Left lung (tissue), 4 donors: ENCODE measurements at regions not wholly inside any gene's neighbourhood (a gene's known extent, or its start where the extent isn't known, plus 50 kb on each side); places are given as distances from the start of the nearest gene placed in this dataset.

Experiments
- ATAC-seq: fragments of 200-7000 bp; cut with Tn5 transposase; one replicate; pipeline ENCODE4 v1.9.1; 2020; ENCODE audit warnings: moderate library complexity
- DNase-seq, 4 donors: peaks; one replicate each; pipeline ENCODE4 v3.0.0-alpha.2; 2013 to 2020
- H3K27ac ChIP-seq, 2 donors: fragments of 200-600 bp; sonication (generic) in 1 of 2; one replicate each; pipeline versions ENCODE4 v1.5.0 to v1.8.0; 2020 to 2021
- H3K27me3 ChIP-seq, 2 donors: fragments of 200-600 bp; sonication (generic) in 1 of 2; one replicate each; pipeline versions ENCODE4 v1.5.0 to v1.8.0; 2020 to 2021
- H3K36me3 ChIP-seq, 2 donors: fragments of 200-600 bp; sonication (generic) in 1 of 2; one replicate each; pipeline versions ENCODE4 v1.5.0 to v1.8.0; 2020 to 2021
- H3K4me1 ChIP-seq, 2 donors: fragments of 200-600 bp; one replicate each; pipeline ENCODE4 v1.8.0; 2021
- H3K4me3 ChIP-seq, 2 donors: fragments of 200-600 bp; sonication (generic) in 1 of 2; one replicate each; pipeline versions ENCODE4 v1.5.0 to v1.8.0; 2020 to 2021; ENCODE audit warnings: mild to moderate bottlenecking in 1 of 2
- H3K9me3 ChIP-seq, 2 donors: fragments of 200-600 bp; sonication (generic) in 1 of 2; one replicate each; pipeline versions ENCODE4 v1.5.0 to v1.8.0; 2020 to 2021
- CTCF ChIP-seq, 2 donors: fragments of 200-600 bp; sonication (generic) in 1 of 2; IDR thresholded peaks; one replicate each; pipeline versions ENCODE4 v1.5.0 to v1.8.0; 2021; ENCODE audit warnings: antibody characterized with exemption in 2 of 2
- intact Hi-C, 2 donors: fragments of 100-400 bp; cut with DNase I; formaldehyde crosslinking; loops; one replicate each; pipeline versions ENCODE4 v1.11.2 to v1.14.2; 2022
- donor health status: DM: no; HTN: yes; CAD: no.
- donor health status: DM: no; HTN: no; CAD: no.

DNA sequence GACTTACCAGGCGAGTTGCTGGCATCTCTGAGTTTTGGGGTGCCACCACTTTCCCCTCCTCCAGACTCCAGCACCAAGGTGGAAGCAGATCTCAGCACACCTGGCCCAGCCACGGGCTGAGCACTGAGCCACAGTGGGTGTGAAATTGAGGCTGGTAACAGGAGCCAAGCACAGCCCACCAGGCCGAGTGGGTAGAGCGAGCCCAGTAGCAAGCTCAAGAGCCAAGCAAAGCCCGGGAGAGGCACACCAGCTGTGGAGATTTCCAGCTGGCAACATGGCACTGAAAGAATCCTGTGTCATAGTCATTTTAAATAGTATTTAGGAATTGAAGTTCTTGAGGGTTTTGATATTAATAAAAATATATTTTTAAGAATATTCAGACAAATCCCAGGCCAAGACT is 596.2 kb upstream of the TMEM132C start:
- Histone ChIP-seq H3K4me1 (no peaks in the 10 kb centered on the region), H3K9me3 (no peaks in the 10 kb centered on the region), H3K27ac (no peak overlapping the region), H3K27me3 (no peaks in the 10 kb centered on the region), H3K36me3 (no peaks in the 10 kb centered on the region), H3K4me3 (no peak overlapping the region)
- intact Hi-C loops, result no loop called here
- DNase-seq, result no peak
- TF ChIP-seq CTCF (IDR thresholded peaks at IDR 0.05), result no peak
- ATAC-seq, result no peak

GRCh38 chr12:127675936-127676335 is 591.0 kb upstream of the TMEM132C start:
- TF ChIP-seq CTCF (IDR thresholded peaks at IDR 0.05), result no peak
- no peaks in the 10 kb centered on the region for H3K9me3 ChIP-seq
- no peak for DNase-seq
- ATAC-seq, result no peak
- intact Hi-C loops, result no loop called here
- H3K27ac ChIP-seq, result no peak overlapping the region
- H3K4me3 ChIP-seq, result no peak overlapping the region
- H3K36me3 ChIP-seq, result no peaks in the 10 kb centered on the region
- no peaks in the 10 kb centered on the region for H3K4me1 ChIP-seq
- no peaks in the 10 kb centered on the region for H3K27me3 ChIP-seq

- no peaks in the 10 kb centered on the region for H3K4me1 ChIP-seq
Observed at GRCh38 chr12:127677537-127678131, 589.3 kb upstream of the TMEM132C start.

DNA sequence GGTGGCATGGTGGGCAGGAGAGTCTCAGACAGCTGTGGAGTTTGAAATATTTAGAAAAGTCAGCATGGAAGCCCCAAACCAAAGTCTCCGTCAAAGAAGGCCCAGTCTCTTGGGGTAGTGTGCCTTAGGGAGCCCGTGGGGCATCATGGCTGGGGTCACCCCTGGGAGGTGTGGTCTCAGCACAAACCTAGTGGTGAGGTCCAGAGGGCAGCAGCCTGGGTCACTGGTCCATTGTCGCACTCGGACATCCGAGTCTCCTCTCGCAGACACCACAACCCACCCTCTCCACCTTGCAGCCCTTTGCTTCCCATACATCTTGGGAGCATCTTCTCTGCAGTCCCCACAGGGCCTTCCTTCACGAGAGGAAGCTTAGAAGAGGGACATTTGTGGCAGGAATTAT is 588.0 kb upstream of the TMEM132C start:
- Histone ChIP-seq H3K27ac (no peak overlapping the region), H3K4me3 (no peak overlapping the region), H3K27me3 (no peaks in the 10 kb centered on the region), H3K9me3 (no peaks in the 10 kb centered on the region), H3K36me3 (no peaks in the 10 kb centered on the region), H3K4me1 (no peaks in the 10 kb centered on the region)
- DNase-seq (no peak), ATAC-seq (no peak)
- no peak for TF ChIP-seq CTCF (IDR thresholded peaks at IDR 0.05)
- intact Hi-C loops, result no loop called here

More at GRCh38 chr12:127677537-127678131, 589.3 kb upstream of the TMEM132C start:
- peak; percentile 48 to 69 for TF ChIP-seq CTCF (IDR thresholded peaks at IDR 0.05)
- intact Hi-C loops, result no loop called here
- Histone ChIP-seq H3K36me3 (no peaks in the 10 kb centered on the region), H3K27ac (no peak overlapping the region), H3K4me3 (no peak overlapping the region), H3K9me3 (no peaks in the 10 kb centered on the region), H3K27me3 (no peaks in the 10 kb centered on the region)
- ATAC-seq (peak; percentile 88), DNase-seq (peak in 2 of 4 donors; percentile 41 to 72)

GRCh38 chr12:127680516-127680915 is 586.5 kb upstream of the TMEM132C start:
- no peaks in the 10 kb centered on the region for H3K9me3 ChIP-seq
- no peaks in the 10 kb centered on the region for H3K4me1 ChIP-seq
- no peaks in the 10 kb centered on the region for H3K36me3 ChIP-seq
- no peak for TF ChIP-seq CTCF (IDR thresholded peaks at IDR 0.05)
- ATAC-seq, result no peak
- no peak overlapping the region for H3K27ac ChIP-seq
- H3K27me3 ChIP-seq, result no peaks in the 10 kb centered on the region
- H3K4me3 ChIP-seq, result no peak overlapping the region
- intact Hi-C loops, result no loop called here
- no peak for DNase-seq
